Heart left ventricle (tissue), 16 donors: ENCODE measurements at regions not wholly inside any gene's neighbourhood (a gene's known extent, or its start where the extent isn't known, plus 50 kb on each side); places are given as distances from the start of the nearest gene placed in this dataset.
A peak's percentile ranks its signal among the peaks of the same experiment; 100 is the strongest.

Experiments used
- ATAC-seq, 4 donors: fragments of 200-7000 bp; cut with Tn5 transposase; one replicate each; pipeline ENCODE4 v1.9.1; 2020 to 2022; ENCODE audit warnings: moderate library complexity in 4 of 4, mild to moderate bottlenecking in 3 of 4, moderate number of reproducible peaks in 1 of 4
- DNase-seq, 5 donors: peaks; one replicate each; pipeline ENCODE4 v3.0.0-alpha.2; 2020
- H3K27ac ChIP-seq, 12 donors: fragments of 200-600 bp; sonication (generic) in 4 of 12; one replicate each; pipeline versions ENCODE4 v1.5.0 to v1.8.0; 2016 to 2022; ENCODE audit warnings: mild to moderate bottlenecking in 2 of 12
- H3K27me3 ChIP-seq, 9 donors: fragments of 200-600 bp; sonication (generic) in 2 of 9; one replicate each; pipeline versions ENCODE4 v1.5.1 to v1.8.0; 2016 to 2022; ENCODE audit warnings: mild to moderate bottlenecking in 3 of 9
- H3K36me3 ChIP-seq, 9 donors: fragments of 200-600 bp; sonication (generic) in 2 of 9; one replicate each; pipeline versions ENCODE4 v1.5.0 to v1.8.0; 2018 to 2022; ENCODE audit warnings: mild to moderate bottlenecking in 2 of 9
- H3K4me1 ChIP-seq, 12 donors: fragments of 200-600 bp; sonication (generic) in 4 of 12; one replicate each; pipeline versions ENCODE4 v1.5.0 to v1.8.0; 2016 to 2022; ENCODE audit warnings: mild to moderate bottlenecking in 3 of 12
- H3K4me3 ChIP-seq, 12 donors: fragments of 200-600 bp; sonication (generic) in 4 of 12; one replicate each; pipeline versions ENCODE4 v1.5.0 to v1.8.0; 2017 to 2022; ENCODE audit warnings: mild to moderate bottlenecking in 9 of 12, moderate library complexity in 4 of 12
- H3K9me3 ChIP-seq, 12 donors: fragments of 200-600 bp; sonication (generic) in 4 of 12; one replicate each; pipeline versions ENCODE4 v1.5.0 to v1.8.0; 2016 to 2022; ENCODE audit warnings: mild to moderate bottlenecking in 1 of 12
- CTCF ChIP-seq, 12 donors: fragments of 200-600 bp; sonication (generic) in 4 of 12; IDR thresholded peaks; one replicate each; pipeline versions ENCODE4 v1.5.0 to v1.8.0; 2018 to 2022; ENCODE audit warnings: antibody characterized with exemption in 12 of 12, mild to moderate bottlenecking in 5 of 12
- POLR2A ChIP-seq, 2 donors: fragments of 450-650 bp; IDR thresholded peaks; one replicate each; pipeline ENCODE4 v1.6.1; 2017; ENCODE audit warnings: antibody characterized with exemption in 2 of 2, mild to moderate bottlenecking in 2 of 2, moderate library complexity in 2 of 2
- WGBS, 4 donors: extraction: QIAGEN DNeasy Blood & Tissue Kit in 2 of 4; methylation state at CpG; one replicate each; pipeline versions ENCODE4 v1.1.5 to v1.1.7; 2013 to 2018; 5-methylcytosine and 5-hydroxymethylcytosine counted together
- intact Hi-C, 10 donors: fragments of 100-400 bp; cut with DNase I; formaldehyde crosslinking; loops; one replicate each; pipeline versions ENCODE4 v1.11.1 to v1.14.2; 2022
- donor health status: ischemic (EF 13 %, LVEDD 7.1; RV severe dilation, severe dysfunction).
- donor health status: healthy with polysubstance abuse.
- donor health status: DM: no; HTN: yes; CAD: no.
- donor health status: DM: no; HTN: no; CAD: no.
- donor health status: ischemic (EF 25% LVEDD 6.9; RV normal size, moderate dysfunction).
- donor health status: ischemic (EF 25% LVEDD 5.7; RV mildly dilated, moderate dysfunction).
- donor health status: healthy.
- donor health status: DM: yes; HTN: yes; CAD: no.
- donor health status: ischemic (EF 35%, LVEDD 5.7; RV mildly dilated, moderate dysfunction).
- donor health status: nonischemic (EF 11% LVEDD 7.7; RV severe dilation, severe dysfunction).
- donor health status: DM: yes; HTN: yes; CAD: no.
- donor health status: PGD.
- donor health status: ischemic (EF 29% LVEDD 5.4; RV normal size, mild dysfunction).
- donor health status: nonischemic (EF 23%, LVEDD 6.1; RV moderate dilation, normal function).

- peak in 2 of 5 donors; percentile 34 to 65 for DNase-seq
- intact Hi-C loops: loop anchor here in 1 of 10 donors (5.0 kb wide), 1 partner anchor 86 kb away; no protein-coding TSS in a partner anchor
Observed at GRCh38 chr20:50295762-50296449, 105.3 kb downstream of the CEBPB start.

GRCh38 chr20:50296450-50297375 lies 106.1 kb downstream of the CEBPB start:
- Histone ChIP-seq H3K27me3 (no peaks in the 10 kb centered on the region), H3K4me3 (no peak overlapping the region), H3K36me3 (no peaks in the 10 kb centered on the region), H3K9me3 (no peaks in the 10 kb centered on the region), H3K4me1 (peaks cover 0 to 55% (median 15%) of the 10 kb centered on the region in 12 donors), H3K27ac (peak overlapping the region in 6 of 12 donors; percentile 9 to 81 (median 30))
- ATAC-seq: peak in 2 of 4 donors; percentile 11 to 27
- WGBS, 4 donors: 76 to 83% (median 81%) methylated on average over 18 of the region's 18 CpGs
- peak in 2 of 5 donors; percentile 11 to 52 for DNase-seq
- TF ChIP-seq CTCF (IDR thresholded peaks at IDR 0.05) (no peak), POLR2A (IDR thresholded peaks at IDR 0.05) (no peak)
- intact Hi-C loops: loop anchor here in 1 of 10 donors (5.0 kb wide), 1 partner anchor 86 kb away; no protein-coding TSS in a partner anchor

More at GRCh38 chr20:50295762-50296449, 105.3 kb downstream of the CEBPB start:
- H3K27me3 ChIP-seq: no peaks in the 10 kb centered on the region
- H3K36me3 ChIP-seq: no peaks in the 10 kb centered on the region
- ATAC-seq: no peak
- peaks cover 0 to 60% (median 16%) of the 10 kb centered on the region in 12 donors for H3K4me1 ChIP-seq
- peak overlapping the region in 3 of 12 donors; percentile 30 to 86 (median 32) for H3K27ac ChIP-seq
- H3K9me3 ChIP-seq: no peaks in the 10 kb centered on the region
- TF ChIP-seq CTCF (IDR thresholded peaks at IDR 0.05) (no peak), POLR2A (IDR thresholded peaks at IDR 0.05) (no peak)
- no peak overlapping the region for H3K4me3 ChIP-seq
- WGBS, 4 donors: 62 to 73% (median 66%) methylated on average over 16 to 20 of the region's 20 CpGs

GRCh38 chr20:50297498-50298376 lies 107.1 kb downstream of the CEBPB start:
- Histone ChIP-seq H3K36me3 (no peaks in the 10 kb centered on the region), H3K27me3 (no peaks in the 10 kb centered on the region), H3K4me1 (peaks cover 0 to 55% (median 7%) of the 10 kb centered on the region in 12 donors), H3K4me3 (no peak overlapping the region), H3K27ac (peak overlapping the region in 5 of 12 donors; percentile 10 to 81 (median 31)), H3K9me3 (no peaks in the 10 kb centered on the region)
- DNase-seq: peak in 1 of 5 donors; percentile 51
- peak in 2 of 4 donors; percentile 32 to 35 for ATAC-seq
- no peak for TF ChIP-seq POLR2A (IDR thresholded peaks at IDR 0.05)
- TF ChIP-seq CTCF (IDR thresholded peaks at IDR 0.05): no peak
- intact Hi-C loops: loop anchor here in 1 of 10 donors (5.0 kb wide), 1 partner anchor 85 kb away; no protein-coding TSS in a partner anchor
- 75 to 80% (median 78%) methylated on average over 14 of the region's 14 CpGs for WGBS, 4 donors
